IMR-90 (cell line): ENCODE measurements at regions not wholly inside any gene's neighbourhood (a gene's known extent, or its start where the extent isn't known, plus 50 kb on each side); places are given as distances from the start of the nearest gene placed in this dataset.

Source experiments
- ATAC-seq: fragments of 200-7000 bp; cut with Tn5 transposase; 2 replicates; pipeline ENCODE4 v1.9.1; 2020; ENCODE audit warnings: low read depth, mild to moderate bottlenecking, moderate library complexity
- BruUV-seq: library from RNA; stranded (reverse); fragments of 400-500 nt; replicated peaks from 2 replicates; lab custom pipeline; 2021; lab: Mats Ljungman, UMichigan
- CTCF ChIA-PET: fragments of 300-600 bp; formaldehyde crosslinking; extraction: SDS; loops from one replicate; lab custom pipeline; 2021; ENCODE audit warnings: antibody characterized with exemption; lab: Yijun Ruan, JAX
- POLR2A ChIA-PET: fragments of 300-600 bp; sonication (Branson Sonifier 250); formaldehyde crosslinking; loops from one replicate; lab custom pipeline; 2022; ENCODE audit warnings: antibody characterized with exemption; ENCODE audit not compliant: unreplicated experiment; lab: Charles Lee
- DNase-seq: peaks from one replicate; pipeline ENCODE4 v3.0.0; 2013
- H2AFZ ChIP-seq: replicated peaks from 2 replicates; pipeline ENCODE3; 2013; ENCODE audit warnings: low read length, mild to moderate bottlenecking; ENCODE audit not compliant: poor library complexity
- H2AK5ac ChIP-seq: 2 replicates; pipeline ENCODE4 v1.6.1; 2013; ENCODE audit warnings: low read depth, low read length, inconsistent platforms
- H2AK9ac ChIP-seq: replicated peaks from 2 replicates; pipeline ENCODE3; 2013; ENCODE audit warnings: mild to moderate bottlenecking, low read depth, low read length, moderate library complexity; ENCODE audit not compliant: poor library complexity
- H2BK120ac ChIP-seq: 2 replicates; pipeline ENCODE4 v1.6.1; 2013; ENCODE audit warnings: low read depth, low read length, inconsistent platforms
- H2BK15ac ChIP-seq: 3 replicates; pipeline ENCODE4 v1.6.1; 2013; ENCODE audit warnings: low read depth, low read length, inconsistent platforms
- H2BK20ac ChIP-seq: 2 replicates; pipeline ENCODE4 v1.6.1; 2013; ENCODE audit warnings: low read depth, mild to moderate bottlenecking, inconsistent platforms, low read length, moderate library complexity
- H2BK5ac ChIP-seq: 2 replicates; pipeline ENCODE4 v1.6.1; 2013; ENCODE audit warnings: mild to moderate bottlenecking, low read depth, low read length, inconsistent platforms; ENCODE audit not compliant: poor library complexity, severe bottlenecking
- H3K14ac ChIP-seq: replicated peaks from 2 replicates; pipeline ENCODE4 v1.6.1; 2013; ENCODE audit warnings: low read depth, low read length, inconsistent platforms
- H3K18ac ChIP-seq: 2 replicates; pipeline ENCODE4 v1.6.1; 2013; ENCODE audit warnings: low read depth, low read length, control low read depth
- H3K23ac ChIP-seq: 2 replicates; pipeline ENCODE4 v1.6.1; 2013; ENCODE audit warnings: low read depth, low read length, inconsistent platforms
- H3K27ac ChIP-seq: 2 replicates; pipeline ENCODE4 v1.5.1; 2013; ENCODE audit warnings: mild to moderate bottlenecking, control low read depth, low read length; ENCODE audit not compliant: insufficient read depth
- H3K27me3 ChIP-seq: 2 replicates; pipeline ENCODE4 v1.6.1; 2013; ENCODE audit warnings: low read length; ENCODE audit not compliant: control insufficient read depth, insufficient read depth
- H3K36me3 ChIP-seq: 2 replicates; pipeline ENCODE4 v1.6.1; 2013; ENCODE audit warnings: low read length, mixed read lengths; ENCODE audit not compliant: control insufficient read depth, insufficient read depth
- H3K4ac ChIP-seq: 2 replicates; pipeline ENCODE4 v1.6.1; 2013; ENCODE audit warnings: low read depth, low read length, inconsistent platforms
- H3K4me1 ChIP-seq: 2 replicates; pipeline ENCODE4 v1.6.1; 2013; ENCODE audit warnings: low read length, mixed read lengths; ENCODE audit not compliant: control insufficient read depth, insufficient read depth
- H3K4me2 ChIP-seq: 2 replicates; pipeline ENCODE4 v1.6.1; 2013; ENCODE audit warnings: low read depth, mild to moderate bottlenecking, control low read depth, low read length, moderate library complexity
- H3K4me3 ChIP-seq: 2 replicates; pipeline ENCODE4 v1.5.1; 2013; ENCODE audit warnings: low read depth, mild to moderate bottlenecking, control low read depth, low read length, moderate library complexity; ENCODE audit not compliant: insufficient read depth
- H3K56ac ChIP-seq: 2 replicates; pipeline ENCODE4 v1.6.1; 2013; ENCODE audit warnings: low read length, inconsistent platforms; ENCODE audit not compliant: insufficient read depth; ENCODE audit errors: extremely low read depth
- H3K79me1 ChIP-seq, 2 experiments: 2 replicates each; pipeline ENCODE4 v1.6.1; 2013; ENCODE audit warnings: low read length in 2 of 2, inconsistent platforms in 1 of 2, low read depth in 1 of 2
- H3K9ac ChIP-seq: 2 replicates; pipeline ENCODE4 v1.6.1; 2013; ENCODE audit warnings: low read depth, low read length, control low read depth
- H3K9me1 ChIP-seq: 2 replicates; pipeline ENCODE4 v1.6.1; 2013; ENCODE audit warnings: low read length, inconsistent platforms; ENCODE audit not compliant: insufficient read depth
- H3K9me3 ChIP-seq: 2 replicates; pipeline ENCODE4 v1.6.1; 2013; ENCODE audit warnings: low read length; ENCODE audit not compliant: control insufficient read depth, insufficient read depth
- H4K20me1 ChIP-seq: 2 replicates; pipeline ENCODE4 v1.6.1; 2013; ENCODE audit warnings: low read length, inconsistent platforms; ENCODE audit not compliant: insufficient read depth
- H4K5ac ChIP-seq: 2 replicates; pipeline ENCODE4 v1.6.1; 2013; ENCODE audit warnings: mild to moderate bottlenecking, low read depth, low read length, control low read depth
- H4K8ac ChIP-seq, 2 experiments: 2 replicates each; pipeline ENCODE4 v1.6.1; 2013; ENCODE audit warnings: low read depth in 2 of 2, low read length in 2 of 2, control low read depth in 1 of 2, inconsistent platforms in 1 of 2
- H4K91ac ChIP-seq: 2 replicates; pipeline ENCODE4 v1.6.1; 2013; ENCODE audit warnings: low read depth, low read length, inconsistent platforms; ENCODE audit not compliant: insufficient read depth
- BHLHE40 ChIP-seq: fragments of 150-350 bp; IDR thresholded peaks from 2 replicates; pipeline ENCODE4 v1.6.1; 2016; ENCODE audit warnings: mild to moderate bottlenecking, low read depth, low read length
- CEBPB ChIP-seq: IDR thresholded peaks from 2 replicates; pipeline ENCODE4 v1.6.1; 2012; ENCODE audit warnings: low read depth, low read length, improper control_type of control experiment
- CHD1 ChIP-seq: IDR thresholded peaks from 2 replicates; pipeline ENCODE4 v1.6.1; 2012; ENCODE audit warnings: low read depth, low read length, improper control_type of control experiment
- FOS ChIP-seq: fragments of 150-350 bp; IDR thresholded peaks from 2 replicates; pipeline ENCODE4 v1.6.1; 2016; ENCODE audit warnings: low read depth, low read length
- MAFK ChIP-seq: IDR thresholded peaks from 2 replicates; pipeline ENCODE4 v1.6.1; 2012; ENCODE audit warnings: low read depth, low read length, improper control_type of control experiment
- MAZ ChIP-seq: IDR thresholded peaks from 2 replicates; pipeline ENCODE4 v1.6.1; 2012; ENCODE audit warnings: low read depth, mild to moderate bottlenecking, low read length, improper control_type of control experiment, moderate library complexity, borderline replicate concordance
- MXI1 ChIP-seq: IDR thresholded peaks from 2 replicates; pipeline ENCODE4 v1.6.1; 2012; ENCODE audit warnings: low read depth, mild to moderate bottlenecking, low read length, moderate library complexity, borderline replicate concordance
- NFE2L2 ChIP-seq: fragments of 150-350 bp; IDR thresholded peaks from 2 replicates; pipeline ENCODE4 v1.6.1; 2016; ENCODE audit warnings: low read depth, mild to moderate bottlenecking, low read length
- POLR2A ChIP-seq: IDR thresholded peaks from 2 replicates; pipeline ENCODE4 v1.6.1; 2012; ENCODE audit warnings: mild to moderate bottlenecking, low read depth, low read length
- RAD21 ChIP-seq: IDR thresholded peaks from 2 replicates; pipeline ENCODE4 v1.6.1; 2012; ENCODE audit warnings: low read length, improper control_type of control experiment
- RCOR1 ChIP-seq: IDR thresholded peaks from 2 replicates; pipeline ENCODE4 v1.6.1; 2012; ENCODE audit warnings: mild to moderate bottlenecking, low read length, improper control_type of control experiment; ENCODE audit not compliant: insufficient replicate concordance
- RFX5 ChIP-seq: IDR thresholded peaks from 2 replicates; pipeline ENCODE4 v1.8.0; 2012; ENCODE audit warnings: low read depth, mild to moderate bottlenecking, low read length, moderate library complexity
- SMC3 ChIP-seq: fragments of 150-350 bp; IDR thresholded peaks from 2 replicates; pipeline ENCODE4 v1.6.1; 2016; ENCODE audit warnings: low read depth, mild to moderate bottlenecking, antibody characterized with exemption, low read length, moderate library complexity
- WGBS, 2 experiments: methylation state at CpG; one replicate each; pipeline versions ENCODE4 v1.1.5 to v1.1.7; 2013; ENCODE audit warnings: missing lambda C conversion rate in 2 of 2; ENCODE audit not compliant: insufficient read length in 1 of 2; ENCODE audit errors: extremely low coverage in 2 of 2; 5-methylcytosine and 5-hydroxymethylcytosine counted together
- dilution Hi-C: fragments of 300-500 bp; cut with HindIII; formaldehyde crosslinking; loops from one replicate; pipeline ENCODE4 v1.14.3; 2018; ENCODE audit warnings: low sequenced_read_pairs; ENCODE audit not compliant: unreplicated experiment
- in situ Hi-C: fragments of 300-500 bp; cut with MboI; formaldehyde crosslinking; loops from 3 replicates; pipeline ENCODE4 v1.14.3; 2019; ENCODE audit warnings: low sequenced_read_pairs, inconsistent platforms, mixed read lengths
- intact Hi-C: fragments of 100-400 bp; cut with micrococcal nuclease; formaldehyde crosslinking; loops from 2 replicates; pipeline ENCODE4 v1.10.0; 2022
- TF ChIP-seq, protein P1 (sequence below): fragments of 150-350 bp; IDR thresholded peaks from 2 replicates; pipeline ENCODE4 v1.6.1; 2016; ENCODE audit warnings: low read depth, mild to moderate bottlenecking, low read length, moderate library complexity, borderline replicate concordance
- TF ChIP-seq, protein P2 (sequence below): fragments of 150-350 bp; IDR thresholded peaks from 2 replicates; pipeline ENCODE4 v1.6.1; 2017; ENCODE audit warnings: mild to moderate bottlenecking, antibody characterized with exemption, low read length, low read depth
- TF ChIP-seq, protein P3 (sequence below): conservative IDR thresholded peaks from 2 replicates; pipeline ENCODE4 v1.5.1; 2012; ENCODE audit warnings: mild to moderate bottlenecking, low read depth, low read length, improper control_type of control experiment

DNA sequence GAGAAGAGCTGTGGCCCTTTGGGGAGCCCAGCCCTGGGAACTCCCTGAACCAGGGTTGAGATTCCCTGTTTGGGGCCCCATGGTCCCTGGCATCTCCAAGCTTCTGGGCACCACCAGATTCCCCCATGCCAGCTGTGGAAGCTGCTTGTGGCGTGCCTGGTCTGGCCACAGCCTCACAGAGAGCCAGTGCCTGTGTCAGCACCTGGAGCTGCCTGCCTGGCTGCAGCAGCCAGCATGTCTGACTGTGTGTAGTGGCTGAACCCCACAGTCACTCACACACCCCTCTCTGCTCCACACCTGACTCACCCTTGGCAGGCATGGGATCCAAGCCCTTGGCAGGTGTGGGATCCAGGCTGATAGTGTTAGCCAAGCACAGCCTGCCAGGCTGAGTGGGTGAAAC lies 97.2 kb upstream of the GALNTL6 start:
- TF ChIP-seq, protein P1, sequence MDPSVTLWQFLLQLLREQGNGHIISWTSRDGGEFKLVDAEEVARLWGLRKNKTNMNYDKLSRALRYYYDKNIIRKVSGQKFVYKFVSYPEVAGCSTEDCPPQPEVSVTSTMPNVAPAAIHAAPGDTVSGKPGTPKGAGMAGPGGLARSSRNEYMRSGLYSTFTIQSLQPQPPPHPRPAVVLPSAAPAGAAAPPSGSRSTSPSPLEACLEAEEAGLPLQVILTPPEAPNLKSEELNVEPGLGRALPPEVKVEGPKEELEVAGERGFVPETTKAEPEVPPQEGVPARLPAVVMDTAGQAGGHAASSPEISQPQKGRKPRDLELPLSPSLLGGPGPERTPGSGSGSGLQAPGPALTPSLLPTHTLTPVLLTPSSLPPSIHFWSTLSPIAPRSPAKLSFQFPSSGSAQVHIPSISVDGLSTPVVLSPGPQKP = no peak
- TF ChIP-seq BHLHE40 (no peak), MAFK (no peak), POLR2A (no peak), NFE2L2 (no peak), CHD1 (no peak), SMC3 (no peak), MAZ (no peak), RFX5 (no peak), RAD21 (no peak), CEBPB (no peak), RCOR1 (no peak), FOS (no peak), MXI1 (no peak)
- TF ChIP-seq, protein P2, sequence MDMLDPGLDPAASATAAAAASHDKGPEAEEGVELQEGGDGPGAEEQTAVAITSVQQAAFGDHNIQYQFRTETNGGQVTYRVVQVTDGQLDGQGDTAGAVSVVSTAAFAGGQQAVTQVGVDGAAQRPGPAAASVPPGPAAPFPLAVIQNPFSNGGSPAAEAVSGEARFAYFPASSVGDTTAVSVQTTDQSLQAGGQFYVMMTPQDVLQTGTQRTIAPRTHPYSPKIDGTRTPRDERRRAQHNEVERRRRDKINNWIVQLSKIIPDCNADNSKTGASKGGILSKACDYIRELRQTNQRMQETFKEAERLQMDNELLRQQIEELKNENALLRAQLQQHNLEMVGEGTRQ = no peak
- TF ChIP-seq, protein P3, sequence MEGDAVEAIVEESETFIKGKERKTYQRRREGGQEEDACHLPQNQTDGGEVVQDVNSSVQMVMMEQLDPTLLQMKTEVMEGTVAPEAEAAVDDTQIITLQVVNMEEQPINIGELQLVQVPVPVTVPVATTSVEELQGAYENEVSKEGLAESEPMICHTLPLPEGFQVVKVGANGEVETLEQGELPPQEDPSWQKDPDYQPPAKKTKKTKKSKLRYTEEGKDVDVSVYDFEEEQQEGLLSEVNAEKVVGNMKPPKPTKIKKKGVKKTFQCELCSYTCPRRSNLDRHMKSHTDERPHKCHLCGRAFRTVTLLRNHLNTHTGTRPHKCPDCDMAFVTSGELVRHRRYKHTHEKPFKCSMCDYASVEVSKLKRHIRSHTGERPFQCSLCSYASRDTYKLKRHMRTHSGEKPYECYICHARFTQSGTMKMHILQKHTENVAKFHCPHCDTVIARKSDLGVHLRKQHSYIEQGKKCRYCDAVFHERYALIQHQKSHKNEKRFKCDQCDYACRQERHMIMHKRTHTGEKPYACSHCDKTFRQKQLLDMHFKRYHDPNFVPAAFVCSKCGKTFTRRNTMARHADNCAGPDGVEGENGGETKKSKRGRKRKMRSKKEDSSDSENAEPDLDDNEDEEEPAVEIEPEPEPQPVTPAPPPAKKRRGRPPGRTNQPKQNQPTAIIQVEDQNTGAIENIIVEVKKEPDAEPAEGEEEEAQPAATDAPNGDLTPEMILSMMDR = no peak
- Histone ChIP-seq H3K18ac (no peak overlapping the region), H4K20me1 (no peaks in the 10 kb centered on the region), H2BK5ac (no peak overlapping the region), H3K4ac (no peak overlapping the region), H2AK9ac (no peak overlapping the region), H2BK15ac (no peak overlapping the region), H2BK120ac (no peak overlapping the region), H3K27me3 (no peaks in the 10 kb centered on the region), H3K9me1 (no peaks in the 10 kb centered on the region), H3K36me3 (no peaks in the 10 kb centered on the region), H2AK5ac (no peak overlapping the region), H3K56ac (no peak overlapping the region), H3K4me3 (no peak overlapping the region), H2AFZ (no peak overlapping the region), H2BK20ac (no peak overlapping the region), H3K4me2 (no peak overlapping the region), H4K5ac (no peak overlapping the region), H3K23ac (no peak overlapping the region), H4K91ac (no peak overlapping the region), H3K4me1 (no peaks in the 10 kb centered on the region), H3K9me3 (peaks cover 15% of the 10 kb centered on the region), H3K9ac (no peak overlapping the region), H3K27ac (no peak overlapping the region), H4K8ac (no peak overlapping the region), H3K14ac (no peak overlapping the region), H3K79me1 (no peaks in the 10 kb centered on the region)
- dilution Hi-C loops (no loop called here), intact Hi-C loops (no loop called here), in situ Hi-C loops (no loop called here)
- no CpG with 5 or more reads among the region's 1 CpG for WGBS, 2 experiments
- ChIA-PET CTCF (no interaction called here), POLR2A (no interaction called here)
- DNase-seq (no peak), ATAC-seq (no peak)
- BruUV-seq = no TSS peak
